ENCODE measurements at regions not wholly inside any gene's neighbourhood (a gene's known extent, or its start where the extent isn't known, plus 50 kb on each side); places are given as distances from the start of the nearest gene placed in this dataset.
"Not testable (repeated sequence)": the region's sequence is repeated elsewhere in the genome, so short reads cannot be mapped to it uniquely, and the experiment has no call there.

- no peak for DNase-seq (ENCODE audit: low read depth in 3 of 3, low spot score in 2 of 3)
These were observed 333.9 kb upstream of the CNR1 start for GRCh38 chr6:88499845-88500699.

DNA sequence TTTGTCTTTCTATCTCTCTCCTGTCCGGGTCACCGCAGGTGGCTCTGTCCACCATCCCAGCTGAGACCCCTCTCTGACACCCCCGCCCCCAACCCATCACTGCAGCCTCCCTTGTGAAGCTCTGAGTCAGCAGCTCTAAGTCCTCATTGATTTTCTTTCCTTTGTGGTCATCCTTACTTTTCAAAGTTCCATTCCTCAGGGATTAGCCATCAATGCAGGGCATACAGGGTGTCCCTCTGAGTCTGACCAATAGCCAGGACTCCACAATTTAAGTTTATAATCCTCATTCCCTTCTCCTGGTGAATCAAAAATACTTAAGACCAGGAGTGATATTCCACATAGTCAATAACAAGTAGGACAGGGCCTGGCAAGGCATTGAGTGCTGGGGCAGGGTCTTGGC, 333.3 kb upstream of the CNR1 start:
- DNase-seq (ENCODE audit: low read depth in 3 of 3, low spot score in 2 of 3), result no peak

- not testable (repeated sequence) for DNase-seq (ENCODE audit: low read depth in 3 of 3, low spot score in 2 of 3)
These were observed 331.3 kb upstream of the CNR1 start for GRCh38 chr6:88497403-88497802.

DNA sequence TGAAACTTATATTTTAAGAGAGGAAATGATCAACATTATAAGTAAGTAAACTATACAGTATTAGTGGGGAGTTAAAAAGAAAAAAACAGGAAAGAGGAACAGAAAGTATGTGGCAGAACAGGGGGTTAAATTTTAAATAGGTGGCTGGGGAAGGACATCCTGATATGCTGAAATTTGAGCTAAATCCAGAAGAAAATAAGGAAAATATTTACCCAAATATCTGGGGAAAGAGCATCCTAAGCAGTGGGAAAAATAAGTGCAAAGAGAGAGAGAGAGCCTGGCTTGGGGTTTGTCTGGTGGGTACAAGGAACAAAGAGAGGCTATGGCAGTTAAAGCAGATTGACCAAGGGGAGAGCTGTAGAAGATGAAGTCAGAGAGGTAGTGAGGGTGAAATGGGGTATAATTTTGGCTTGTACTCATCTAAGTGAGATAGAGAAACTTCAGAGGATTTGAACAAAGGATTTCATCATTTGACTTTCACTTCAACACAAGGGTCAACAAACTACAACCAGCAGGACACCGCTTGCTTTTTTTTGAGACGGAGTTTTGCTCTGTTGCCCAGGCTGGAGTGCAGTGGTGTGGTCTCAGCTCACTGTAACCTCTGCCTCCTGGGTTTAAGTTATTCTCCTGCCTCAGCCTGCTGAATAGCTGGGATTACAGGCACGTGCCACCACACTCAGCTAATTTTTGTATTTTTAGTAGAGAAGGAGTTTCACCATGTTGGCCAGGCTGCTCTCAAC, 328.4 kb upstream of the CNR1 start:
- no peak for DNase-seq (ENCODE audit: low read depth in 3 of 3, low spot score in 2 of 3)

GRCh38 chr6:88493717-88494116, 327.6 kb upstream of the CNR1 start:
- DNase-seq (ENCODE audit: low read depth in 3 of 3, low spot score in 2 of 3), result no peak

DNA sequence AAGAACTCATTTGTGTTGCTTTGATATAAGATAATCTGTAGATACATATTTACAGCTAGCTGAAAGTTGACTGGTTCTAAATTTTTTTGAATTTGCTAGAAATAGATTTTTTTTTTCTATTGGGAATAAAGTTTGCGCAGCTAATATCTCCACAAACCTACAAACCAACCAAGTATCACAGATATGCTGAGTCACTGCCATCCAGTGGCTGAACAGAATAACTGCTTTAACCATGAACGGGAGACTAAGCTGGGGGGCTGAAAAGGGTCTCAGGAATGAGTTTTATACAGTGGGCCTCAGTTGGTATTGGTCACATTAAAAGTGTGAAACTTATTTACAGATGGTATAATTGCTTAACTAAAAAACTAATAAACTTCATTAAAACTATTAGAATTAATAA, 326.7 kb upstream of the CNR1 start:
- no peak for DNase-seq (ENCODE audit: low read depth in 3 of 3, low spot score in 2 of 3)

GRCh38 chr6:88492241-88492640, 326.1 kb upstream of the CNR1 start:
- no peak for DNase-seq (ENCODE audit: low read depth in 3 of 3, low spot score in 2 of 3)

DNA sequence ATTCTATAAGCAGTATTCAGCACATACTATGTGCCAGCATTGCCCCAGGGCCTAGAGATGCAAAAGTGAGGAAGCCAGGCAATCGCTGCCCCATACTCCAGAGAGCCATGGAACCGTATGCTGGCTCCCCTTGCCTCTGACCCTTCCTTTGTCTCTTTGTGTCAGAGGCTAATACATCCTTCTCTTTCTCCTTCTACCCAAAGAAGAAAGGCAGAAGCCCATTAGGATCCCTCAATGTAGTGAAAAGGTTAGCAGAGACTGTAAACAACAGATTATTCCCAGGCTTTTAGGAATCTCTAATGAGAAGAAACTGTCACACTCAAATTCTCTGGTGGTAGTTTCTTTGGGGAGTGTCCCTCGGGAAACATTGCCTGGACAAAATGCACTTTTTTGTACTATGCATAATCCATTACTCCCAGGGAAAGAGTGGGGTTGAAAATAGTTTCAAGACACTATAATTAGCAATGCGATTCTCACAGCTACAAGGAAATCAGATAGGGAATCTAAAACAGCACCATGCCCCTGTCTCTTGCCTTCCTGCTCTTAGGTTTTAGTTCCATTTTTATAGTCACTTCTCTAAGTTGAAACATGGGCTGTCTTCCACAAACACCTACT, 325.2 kb upstream of the CNR1 start:
- no peak for DNase-seq (ENCODE audit: low read depth in 3 of 3, low spot score in 2 of 3)

GRCh38 chr6:88490908-88491264, 324.7 kb upstream of the CNR1 start:
- no peak for DNase-seq (ENCODE audit: low read depth in 3 of 3, low spot score in 2 of 3)

DNA sequence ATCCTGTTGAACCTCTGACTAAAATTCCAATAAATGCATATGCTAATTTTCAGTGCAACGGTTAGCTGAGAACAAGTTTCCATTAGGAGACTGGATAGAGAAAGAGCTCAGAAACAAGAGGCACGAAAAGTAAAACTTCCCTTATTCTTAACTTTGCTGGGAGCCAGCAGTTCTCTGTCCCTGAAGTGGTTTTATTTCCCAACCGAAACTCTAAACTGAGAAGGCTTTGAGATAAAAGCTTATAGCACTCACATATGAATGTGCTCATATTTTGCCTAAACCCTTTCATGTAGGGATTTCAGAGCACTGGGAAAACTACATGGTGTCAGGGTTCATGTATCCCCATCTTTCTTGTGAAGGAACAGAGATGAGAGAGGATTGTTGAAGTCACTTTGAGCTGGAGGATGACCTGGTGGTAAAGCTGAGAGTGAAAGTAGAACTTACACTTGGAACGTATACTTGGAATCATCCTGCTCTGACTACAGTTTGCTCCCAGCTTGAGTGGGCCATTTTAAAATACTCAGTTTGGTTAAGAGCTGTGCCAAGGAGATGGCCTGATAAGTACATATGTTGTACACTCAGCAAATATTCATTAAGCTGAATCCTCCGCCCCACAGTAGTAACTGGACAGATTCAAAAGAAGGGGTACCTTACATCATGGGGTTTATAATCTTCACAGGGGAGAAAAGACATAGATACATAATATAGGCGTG, 324.2 kb upstream of the CNR1 start:
- no peak for DNase-seq (ENCODE audit: low read depth in 3 of 3, low spot score in 2 of 3)

- DNase-seq (ENCODE audit: low read depth in 3 of 3, low spot score in 2 of 3), result no peak
These were observed 317.3 kb upstream of the CNR1 start for GRCh38 chr6:88483424-88483823.

- DNase-seq (ENCODE audit: low read depth in 3 of 3, low spot score in 2 of 3), result no peak
These were observed 316.3 kb upstream of the CNR1 start for GRCh38 chr6:88482465-88482864.

DNA sequence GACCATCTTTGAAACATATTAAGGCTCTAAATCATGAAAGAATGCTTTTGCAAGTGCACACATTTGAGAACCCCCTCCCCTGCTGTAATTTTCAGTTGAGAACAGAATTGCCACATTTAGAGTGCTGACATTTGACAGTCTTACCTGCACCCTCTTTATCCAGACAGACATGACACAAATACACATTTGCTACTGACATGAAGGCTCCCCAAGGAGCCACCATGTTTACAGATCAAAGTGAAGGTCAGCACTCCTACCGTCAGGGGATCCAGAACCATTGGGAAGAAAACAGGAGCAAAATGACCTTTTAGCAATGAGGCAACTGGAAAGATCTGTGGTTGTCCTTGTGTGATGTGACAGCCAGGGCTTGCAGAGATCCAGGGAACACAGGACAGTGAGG, 315.4 kb upstream of the CNR1 start:
- DNase-seq (ENCODE audit: low read depth in 3 of 3, low spot score in 2 of 3), result no peak

GRCh38 chr6:88480816-88481215, 314.7 kb upstream of the CNR1 start:
- DNase-seq (ENCODE audit: low read depth in 3 of 3, low spot score in 2 of 3), result no peak

DNA sequence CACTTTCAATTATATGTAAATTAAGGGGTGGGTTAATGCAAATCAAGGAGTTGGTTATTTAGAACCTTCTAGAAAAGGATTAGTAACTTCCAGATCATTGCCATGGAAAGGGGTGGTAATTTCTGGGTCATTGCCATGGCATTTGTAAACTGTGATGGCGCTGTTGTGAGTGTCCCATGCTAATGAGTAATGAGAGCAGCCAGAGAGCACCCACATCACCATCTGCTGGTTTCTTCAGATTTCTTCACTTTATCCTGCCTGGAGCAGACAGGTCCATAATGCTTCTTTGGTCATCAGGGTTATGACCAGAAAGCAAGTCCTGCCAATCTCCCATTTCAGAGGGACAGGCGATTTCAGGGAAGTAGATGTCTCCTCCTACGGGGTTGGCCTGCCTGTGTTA, 311.3 kb upstream of the CNR1 start:
- DNase-seq (ENCODE audit: low read depth in 3 of 3, low spot score in 2 of 3), result no peak

DNA sequence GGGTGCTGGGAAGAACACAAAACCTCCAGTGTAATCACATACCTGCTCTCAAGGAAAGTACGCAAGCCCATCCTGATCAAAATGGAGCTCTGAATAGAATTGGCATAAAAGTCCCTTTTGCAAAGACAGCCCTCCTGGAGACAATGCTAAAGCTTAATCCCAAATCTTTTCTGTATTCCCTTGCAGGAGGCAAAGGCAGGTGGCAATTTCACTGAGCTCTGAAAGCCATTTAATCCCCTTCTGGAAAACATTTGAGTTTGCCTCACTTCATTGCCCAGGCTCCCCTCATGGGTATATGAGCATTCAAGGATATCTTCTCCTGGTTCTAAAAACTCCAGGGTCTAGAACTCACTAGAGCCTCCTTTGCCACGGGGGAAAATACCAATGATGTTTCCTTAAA, 310.2 kb upstream of the CNR1 start:
- no peak for DNase-seq (ENCODE audit: low read depth in 3 of 3, low spot score in 2 of 3)

DNA sequence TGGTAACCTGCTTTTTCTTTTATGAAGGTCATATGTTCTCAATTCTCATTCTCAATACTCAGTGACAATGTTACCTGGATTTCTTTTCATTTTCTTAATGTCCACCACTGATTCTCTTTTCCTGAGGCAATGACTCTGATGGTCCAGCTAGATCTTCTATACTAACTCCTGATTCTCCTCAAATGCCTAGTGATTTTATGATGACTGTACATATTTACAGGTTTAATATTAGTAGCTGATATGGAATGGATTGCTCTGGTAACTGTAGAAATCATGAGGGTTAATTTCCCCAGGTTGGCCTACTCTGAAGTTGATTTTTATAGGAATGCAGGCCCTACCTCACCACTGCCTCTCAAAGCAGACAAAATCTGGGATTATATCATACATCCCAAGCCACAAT, 308.6 kb upstream of the CNR1 start:
- no peak for DNase-seq (ENCODE audit: low read depth in 3 of 3, low spot score in 2 of 3)

- DNase-seq (ENCODE audit: low read depth in 3 of 3, low spot score in 2 of 3), result no peak
These were observed 307.4 kb upstream of the CNR1 start for GRCh38 chr6:88473589-88473988.

DNA sequence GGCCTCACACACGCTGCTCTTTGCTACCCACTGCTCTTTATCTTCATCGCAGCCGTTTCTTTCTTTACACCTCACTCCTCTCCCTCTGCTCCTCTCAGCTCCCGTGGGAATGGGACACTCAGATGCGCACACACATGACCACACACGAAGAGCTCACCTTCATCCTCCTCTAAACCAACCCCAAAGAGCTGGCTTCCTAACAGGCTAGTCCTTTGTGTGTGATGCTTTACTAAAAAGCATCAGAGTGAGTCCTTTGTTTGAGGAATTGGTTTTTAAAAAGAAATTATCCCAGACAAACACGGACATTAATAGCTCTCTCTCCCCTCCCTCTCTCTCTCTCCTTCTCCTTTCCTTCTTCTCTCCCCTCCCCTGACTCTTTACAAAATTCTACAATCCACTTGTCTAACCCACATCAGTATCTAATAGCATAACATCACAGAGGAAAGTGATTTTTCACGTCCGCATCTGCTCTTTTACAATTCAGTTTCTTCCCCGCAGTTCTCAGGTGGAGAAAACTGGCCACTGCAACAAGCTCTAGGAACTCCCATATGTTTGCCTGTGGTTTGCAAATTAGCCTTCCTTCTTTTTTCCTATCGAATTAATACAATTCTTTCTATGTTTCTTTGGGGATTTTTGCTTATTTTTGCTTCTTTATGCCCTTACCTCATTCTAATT, 306.8 kb upstream of the CNR1 start:
- no peak for DNase-seq (ENCODE audit: low read depth in 3 of 3, low spot score in 2 of 3)

- DNase-seq (ENCODE audit: low read depth in 3 of 3, low spot score in 2 of 3), result no peak
These were observed 293.5 kb upstream of the CNR1 start for GRCh38 chr6:88459643-88460042.

DNA sequence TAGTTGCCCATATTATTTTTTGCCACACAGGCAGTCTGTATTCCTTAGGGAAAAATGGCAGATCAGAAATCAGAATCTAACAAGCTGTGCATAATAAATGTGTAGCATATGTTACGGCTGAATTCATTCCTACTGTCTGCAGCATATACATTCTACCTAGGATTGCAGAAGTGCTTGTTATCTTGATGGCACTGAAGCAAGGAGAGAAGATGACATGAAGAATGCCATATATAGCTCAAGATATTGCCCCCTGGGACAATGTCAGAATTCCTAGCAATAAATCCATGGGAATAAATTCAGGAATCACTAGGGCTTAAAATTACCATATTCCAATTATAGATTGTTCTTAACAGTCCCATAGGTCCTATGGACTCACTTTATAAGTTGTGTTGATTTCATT, 293.0 kb upstream of the CNR1 start:
- DNase-seq (ENCODE audit: low read depth in 3 of 3, low spot score in 2 of 3), result no peak

Measured in right renal cortex interstitium (tissue), 3 donors.